K562 (cell line): ENCODE measurements at regions not wholly inside any gene's neighbourhood (a gene's known extent, or its start where the extent isn't known, plus 50 kb on each side); places are given as distances from the start of the nearest gene placed in this dataset.
A peak's percentile ranks its signal among the peaks of the same experiment; 100 is the strongest.

Experiments used
- ATAC-seq: fragments of 200-7000 bp; cut with Tn5 transposase; 3 replicates; pipeline ENCODE4 v1.9.1; 2020; ENCODE audit warnings: moderate library complexity
- BruUV-seq: library from RNA; stranded (reverse); fragments of 400-500 nt; replicated peaks from 2 replicates; lab custom pipeline; 2021; lab: Mats Ljungman, UMichigan
- CTCF ChIA-PET: fragments of 300-600 bp; formaldehyde crosslinking; extraction: SDS; loops from one replicate; lab custom pipeline; 2021; ENCODE audit warnings: low intra/inter-chr PET ratio; lab: Yijun Ruan, JAX
- POLR2A ChIA-PET: fragments of 300-600, 350-650 bp; sonication (Branson Sonifier 250); formaldehyde crosslinking; extraction: SDS; loops from one replicate; lab custom pipeline; 2021; ENCODE audit warnings: antibody characterized with exemption, inconsistent platforms; lab: Yijun Ruan, JAX
- DNase-seq, 4 experiments: peaks; one replicate each; pipeline versions ENCODE4 v3.0.0 to v3.0.0-alpha.2; 2011 to 2018; ENCODE audit warnings: low spot score in 3 of 4, mixed read lengths in 3 of 4; ENCODE audit errors: extremely low read depth in 1 of 4
- FAIRE-seq: peaks from 2 replicates; lab custom pipeline; 2011; peaks lifted over from hg19 to GRCh38; lab: Jason Lieb, UNC
- H2AFZ ChIP-seq: 2 replicates; pipeline ENCODE4 v1.6.0; 2011; ENCODE audit warnings: low read depth, low read length, control low read depth, inconsistent platforms
- H3K27ac ChIP-seq: fragments of 200-600 bp; 3 replicates; pipeline ENCODE4 v1.8.0; 2011; ENCODE audit warnings: low read depth, mild to moderate bottlenecking, control low read depth, inconsistent platforms, low read length, moderate library complexity, mixed read lengths; ENCODE audit errors: extremely low read depth
- H3K27me3 ChIP-seq, 2 experiments: fragments of 300-600 bp in 1 of 2; 2 replicates in 1 of 2; 3 replicates in 1 of 2; pipeline versions ENCODE4 v1.6.0 to v1.8.0; 2011; ENCODE audit warnings: inconsistent platforms in 2 of 2, low read length in 2 of 2, mild to moderate bottlenecking in 1 of 2, mixed read lengths in 1 of 2, moderate library complexity in 1 of 2; ENCODE audit not compliant: control insufficient read depth in 2 of 2, insufficient read depth in 2 of 2
- H3K36me3 ChIP-seq: fragments of 300-600 bp; 3 replicates; pipeline ENCODE4 v1.8.0; 2011; ENCODE audit warnings: mild to moderate bottlenecking, low read length, inconsistent platforms; ENCODE audit not compliant: control insufficient read depth, insufficient read depth
- H3K4me1 ChIP-seq, 2 experiments: fragments of 200-600 bp in 1 of 2; replicated peaks in 1 of 2; 2 replicates in 1 of 2; 3 replicates in 1 of 2; pipeline versions ENCODE4 v1.5.1 to v1.8.0; 2011; ENCODE audit warnings: inconsistent platforms in 2 of 2, low read length in 2 of 2, mild to moderate bottlenecking in 1 of 2, mixed read lengths in 1 of 2, moderate library complexity in 1 of 2; ENCODE audit not compliant: control insufficient read depth in 2 of 2, insufficient read depth in 2 of 2
- H3K4me2 ChIP-seq: 2 replicates; pipeline ENCODE4 v1.6.1; 2011; ENCODE audit warnings: low read length, control low read depth, inconsistent platforms, mixed read lengths; ENCODE audit not compliant: insufficient read depth
- H3K4me3 ChIP-seq: fragments of 200-600 bp; sonication (generic), shearing (Covaris generic); 2 replicates; pipeline ENCODE4 v1.5.1; 2016; ENCODE audit warnings: control low read depth, inconsistent platforms
- H3K79me2 ChIP-seq: fragments of 200-600 bp; 3 replicates; pipeline ENCODE4 v1.8.0; 2011; ENCODE audit warnings: low read length, inconsistent platforms; ENCODE audit not compliant: control insufficient read depth, insufficient read depth
- H3K9ac ChIP-seq, 2 experiments: 2 replicates each; pipeline versions ENCODE4 v1.6.0 to v1.6.1; 2011; ENCODE audit warnings: low read depth in 2 of 2, low read length in 2 of 2, control low read depth in 1 of 2, inconsistent platforms in 1 of 2, mild to moderate bottlenecking in 1 of 2, mixed read lengths in 1 of 2; ENCODE audit not compliant: insufficient read depth in 1 of 2
- H3K9me1 ChIP-seq: one replicate; pipeline ENCODE4 v1.6.0; 2011; ENCODE audit warnings: inconsistent platforms, mild to moderate bottlenecking, low read length, moderate library complexity; ENCODE audit not compliant: control insufficient read depth, insufficient read depth
- H3K9me3 ChIP-seq: replicated peaks from 2 replicates; pipeline ENCODE4 v1.5.1; 2011; ENCODE audit warnings: low read depth, low read length, inconsistent platforms; ENCODE audit not compliant: control insufficient read depth, insufficient read depth
- H4K20me1 ChIP-seq: replicated peaks from 2 replicates; pipeline ENCODE4 v1.6.1; 2011; ENCODE audit warnings: low read length, inconsistent platforms, mixed read lengths; ENCODE audit not compliant: control insufficient read depth, insufficient read depth
- AFF1 ChIP-seq, 2 experiments: fragments of 450-650 bp; IDR thresholded peaks; 2 replicates each; pipeline ENCODE4 v1.6.1; 2018; ENCODE audit warnings: mild to moderate bottlenecking in 2 of 2, low read depth in 1 of 2; ENCODE audit not compliant: partially characterized antibody in 2 of 2
- ELK1 ChIP-seq: sonication (generic); formaldehyde crosslinking; IDR thresholded peaks from 2 replicates; pipeline ENCODE4 v1.8.1; 2022; ENCODE audit warnings: missing genetic modification reagents
- in situ Hi-C: fragments of 300-500 bp; cut with MboI; formaldehyde crosslinking; loops from 4 replicates; pipeline ENCODE4 v1.15.0; 2018; ENCODE audit warnings: inconsistent platforms, mixed read lengths
- intact Hi-C: fragments of 100-400 bp; cut with micrococcal nuclease; formaldehyde crosslinking; loops from 2 replicates; pipeline ENCODE4 v1.14.2; 2022

GRCh38 chr14:103275000-103275399 is 59.0 kb upstream of the EIF5 start:
- ChIA-PET POLR2A (no interaction called here), CTCF (interaction anchor here (0.6 kb wide), 1 partner anchor 1178 kb away, joined by 3 read pairs; no protein-coding TSS in a partner anchor)
- in situ Hi-C loops, result no loop called here
- Histone ChIP-seq H3K36me3 (no peaks in the 10 kb centered on the region), H3K4me2 (no peak overlapping the region), H3K9me3 (no peaks in the 10 kb centered on the region; the same call in 1 of the 2 replicates), H3K4me3 (no peak overlapping the region), H3K9me1 (no peaks in the 10 kb centered on the region), H3K9ac (no peak overlapping the region), H3K27ac (no peak overlapping the region), H3K79me2 (no peaks in the 10 kb centered on the region), H3K27me3 (no peaks in the 10 kb centered on the region), H2AFZ (no peak overlapping the region), H4K20me1 (no peaks in the 10 kb centered on the region), H3K4me1 (peaks cover 0 to 4% of the 10 kb centered on the region in 2 experiments; a peak in 2 of 5 replicates)
- DNase-seq (no peak), FAIRE-seq (no peak), ATAC-seq (no peak)
- TF ChIP-seq AFF1 (IDR thresholded peaks at IDR 0.05; ENCODE audit: low read depth in 1 of 2, partially characterized antibody in 2 of 2) (peak in 1 of 2 experiments; percentile 92), ELK1 (CRISPR knock-in tag) (no peak)
- intact Hi-C loops, result no loop called here
- BruUV-seq, result no TSS peak
